ENCODE measurements at regions not wholly inside any gene's neighbourhood (a gene's known extent, or its start where the extent isn't known, plus 50 kb on each side); places are given as distances from the start of the nearest gene placed in this dataset.

DNA sequence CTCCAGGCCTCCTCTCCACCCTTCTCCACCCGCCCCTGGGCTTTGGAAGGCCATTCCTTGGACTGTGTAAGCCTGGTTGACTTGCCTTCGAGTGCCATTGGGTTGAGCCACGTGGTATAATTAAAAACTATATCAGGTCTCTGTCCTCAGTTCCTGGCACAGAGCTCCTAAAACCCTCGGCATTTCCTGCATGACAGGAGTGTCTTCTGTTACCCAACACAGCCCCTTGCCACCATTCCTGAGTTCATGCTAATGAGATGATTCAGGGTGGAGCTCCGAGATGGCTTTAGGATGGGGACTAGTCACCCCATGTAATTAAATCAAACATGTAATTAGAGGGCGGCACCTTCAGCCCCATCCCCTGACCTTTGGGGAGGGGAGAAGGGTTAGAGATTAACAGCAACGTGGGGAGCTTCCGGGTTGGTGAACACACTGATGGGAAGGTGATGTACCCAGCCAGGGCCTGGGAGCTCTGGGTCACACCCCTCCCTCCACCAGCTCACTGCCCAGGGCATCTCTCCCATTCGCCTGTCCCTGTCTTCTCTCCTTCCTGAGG is 256.4 kb downstream of the FAM43A start:
- Histone ChIP-seq H3K4me1 (ENCODE audit: control insufficient read depth, insufficient read depth, low read length) (no peaks in the 10 kb centered on the region; the same call in 1 of the 2 replicates), H2BK5ac (ENCODE audit: low read depth, low read length, poor library complexity, severe bottlenecking) (no peak overlapping the region), H3K14ac (replicated peaks; ENCODE audit: low read depth, low read length) (no peak overlapping the region), H4K8ac (ENCODE audit: low read depth in 2 of 2, low read length in 2 of 2) (no peak overlapping the region), H4K5ac (ENCODE audit: low read depth, low read length) (no peak overlapping the region), H4K91ac (ENCODE audit: insufficient read depth, low read depth, low read length) (no peak overlapping the region), H2AK9ac (replicated peaks; ENCODE audit: low read depth, low read length, poor library complexity) (no peak overlapping the region), H2BK20ac (ENCODE audit: low read depth, low read length) (no peak overlapping the region), H3K27ac (ENCODE audit: insufficient read depth, low read length) (no peak overlapping the region), H3K56ac (ENCODE audit: extremely low read depth, insufficient read depth, low read length) (no peak overlapping the region), H2BK15ac (ENCODE audit: low read depth, low read length) (no peak overlapping the region), H2AK5ac (ENCODE audit: low read depth, low read length) (no peak overlapping the region), H2AFZ (replicated peaks; ENCODE audit: low read length, poor library complexity) (no peak overlapping the region), H3K4me2 (ENCODE audit: low read depth, low read length) (no peak overlapping the region), H4K20me1 (ENCODE audit: insufficient read depth, low read length) (no peaks in the 10 kb centered on the region), H3K4me3 (ENCODE audit: insufficient read depth, low read depth, low read length) (no peak overlapping the region), H3K36me3 (ENCODE audit: control insufficient read depth, insufficient read depth, low read length) (no peaks in the 10 kb centered on the region), H3K23ac (ENCODE audit: low read depth, low read length) (no peak overlapping the region), H3K9me3 (ENCODE audit: control insufficient read depth, insufficient read depth, low read length) (no peaks in the 10 kb centered on the region), H3K9me1 (ENCODE audit: insufficient read depth, low read length) (no peaks in the 10 kb centered on the region; the same call in none of the 2 replicates), H3K79me1 (ENCODE audit: low read depth in 1 of 2, low read length in 2 of 2) (no peaks in the 10 kb centered on the region), H3K4ac (ENCODE audit: low read depth, low read length) (no peak overlapping the region), H3K27me3 (ENCODE audit: control insufficient read depth, insufficient read depth, low read length) (peaks cover 47% of the 10 kb centered on the region), H2BK120ac (ENCODE audit: low read depth, low read length) (no peak overlapping the region), H3K9ac (ENCODE audit: low read depth, low read length) (no peak overlapping the region), H3K18ac (ENCODE audit: low read depth, low read length) (no peak overlapping the region)
- TF ChIP-seq CHD1 (IDR thresholded peaks at IDR 0.05; ENCODE audit: low read depth, low read length) (no peak), BHLHE40 (IDR thresholded peaks at IDR 0.05; ENCODE audit: low read depth, low read length) (no peak), FOS (IDR thresholded peaks at IDR 0.05; ENCODE audit: low read depth, low read length) (no peak), RCOR1 (IDR thresholded peaks at IDR 0.05; ENCODE audit: insufficient replicate concordance, low read length) (no peak), MAZ (IDR thresholded peaks at IDR 0.05; ENCODE audit: borderline replicate concordance, low read depth, low read length) (no peak), RAD21 (IDR thresholded peaks at IDR 0.05; ENCODE audit: low read length) (no peak), NFE2L2 (IDR thresholded peaks at IDR 0.05; ENCODE audit: low read depth, low read length) (no peak), POLR2A (IDR thresholded peaks at IDR 0.05; ENCODE audit: low read depth, low read length) (no peak), USF2 (IDR thresholded peaks at IDR 0.05; ENCODE audit: low read depth, low read length) (no peak), SMC3 (IDR thresholded peaks at IDR 0.05; ENCODE audit: low read depth, low read length) (no peak), ELK1 (IDR thresholded peaks at IDR 0.05; ENCODE audit: borderline replicate concordance, low read depth, low read length) (no peak), CTCF (conservative IDR thresholded peaks at IDR 0.05; ENCODE audit: low read depth, low read length) (no peak), MXI1 (IDR thresholded peaks at IDR 0.05; ENCODE audit: borderline replicate concordance, low read depth, low read length) (no peak), RFX5 (IDR thresholded peaks at IDR 0.05; ENCODE audit: low read depth, low read length) (no peak), CEBPB (IDR thresholded peaks at IDR 0.05; ENCODE audit: low read depth, low read length) (no peak), MAFK (IDR thresholded peaks at IDR 0.05; ENCODE audit: low read depth, low read length) (no peak)
- DNase-seq (no peak), ATAC-seq (ENCODE audit: low read depth) (no peak)
- intact Hi-C loops (cut with micrococcal nuclease), result no loop called here
- ChIA-PET CTCF (interaction anchor here (0.6 kb wide), 1 partner anchor 9 kb away, joined by 3 read pairs; no protein-coding TSS in a partner anchor), POLR2A (ENCODE audit: unreplicated experiment) (no interaction called here)
- WGBS, 2 experiments (ENCODE audit: extremely low coverage in 2 of 2, insufficient read length in 1 of 2), result 17% methylated on average over 3 of the region's 9 CpGs; no CpG with 5 or more reads in 1 of the 2 experiments
- in situ Hi-C loops (cut with MboI; ENCODE audit: low sequenced_read_pairs), result no loop called here
- dilution Hi-C loops (cut with HindIII; ENCODE audit: low sequenced_read_pairs, unreplicated experiment), result no loop called here
- no TSS peak for BruUV-seq (replicated peaks)

Measured in IMR-90 (cell line).